Ammon's horn (tissue), 1 donor: ENCODE measurements at regions not wholly inside any gene's neighbourhood (a gene's known extent, or its start where the extent isn't known, plus 50 kb on each side); places are given as distances from the start of the nearest gene placed in this dataset.
A peak's percentile ranks its signal among the peaks of the same experiment; 100 is the strongest.

Experiments used
- DNase-seq: peaks from one replicate; pipeline ENCODE4 v3.0.0-alpha.2; 2016; ENCODE audit warnings: low spot score

- DNase-seq: no peak
Measured at GRCh38 chr3:120838441-120839091, 69.4 kb upstream of the STXBP5L start.

- DNase-seq: no peak
Measured at GRCh38 chr3:120839120-120839519, 68.9 kb upstream of the STXBP5L start.

- no peak for DNase-seq
Measured at GRCh38 chr3:120841264-120841663, 66.7 kb upstream of the STXBP5L start.

- DNase-seq: no peak
Measured at GRCh38 chr3:120846073-120846472, 61.9 kb upstream of the STXBP5L start.

GRCh38 chr3:120848503-120848902 is 59.5 kb upstream of the STXBP5L start:
- no peak for DNase-seq

GRCh38 chr3:120850381-120851295 is 57.4 kb upstream of the STXBP5L start:
- peak; percentile 28 for DNase-seq

- no peak for DNase-seq
Measured at GRCh38 chr3:120852412-120852811, 55.6 kb upstream of the STXBP5L start.

GRCh38 chr3:120853416-120853815 is 54.6 kb upstream of the STXBP5L start:
- DNase-seq: no peak

- DNase-seq: no peak
Measured at GRCh38 chr3:120854908-120855526, 53.0 kb upstream of the STXBP5L start.

- peak; percentile 83 for DNase-seq
Measured at GRCh38 chr3:120855665-120856437, 52.2 kb upstream of the STXBP5L start.
